IPS-18a (cell line): ENCODE measurements at regions not wholly inside any gene's neighbourhood (a gene's known extent, or its start where the extent isn't known, plus 50 kb on each side); places are given as distances from the start of the nearest gene placed in this dataset.

Source experiments
- H3K27ac ChIP-seq: one replicate; pipeline ENCODE4 v1.5.1; 2013; ENCODE audit warnings: low read length
- H3K27me3 ChIP-seq: one replicate; pipeline ENCODE4 v1.6.1; 2013; ENCODE audit warnings: mild to moderate bottlenecking, low read length; ENCODE audit not compliant: control insufficient read depth, insufficient read depth
- H3K36me3 ChIP-seq: one replicate; pipeline ENCODE4 v1.6.1; 2013; ENCODE audit warnings: low read depth, low read length; ENCODE audit not compliant: control insufficient read depth
- H3K4me1 ChIP-seq: one replicate; pipeline ENCODE4 v1.6.1; 2013; ENCODE audit warnings: low read depth, low read length; ENCODE audit not compliant: control insufficient read depth
- H3K4me3 ChIP-seq: one replicate; pipeline ENCODE4 v1.5.1; 2013; ENCODE audit warnings: low read length
- H3K9ac ChIP-seq: one replicate; pipeline ENCODE4 v1.6.1; 2013; ENCODE audit warnings: mild to moderate bottlenecking, low read length, moderate library complexity
- H3K9me3 ChIP-seq: one replicate; pipeline ENCODE4 v1.6.1; 2013; ENCODE audit warnings: low read depth, low read length; ENCODE audit not compliant: control insufficient read depth

GRCh38 chr14:53464376-53464775, 311.3 kb upstream of the DDHD1 start:
- H3K27ac ChIP-seq = no peak overlapping the region
- no peak overlapping the region for H3K4me3 ChIP-seq
- H3K4me1 ChIP-seq = no peaks in the 10 kb centered on the region

GRCh38 chr14:53462931-53463778, 310.0 kb upstream of the DDHD1 start:
- no peaks in the 10 kb centered on the region for H3K9me3 ChIP-seq
- H3K27ac ChIP-seq = no peak overlapping the region
- no peaks in the 10 kb centered on the region for H3K36me3 ChIP-seq
- no peaks in the 10 kb centered on the region for H3K4me1 ChIP-seq
- H3K4me3 ChIP-seq = no peak overlapping the region
- H3K27me3 ChIP-seq = no peaks in the 10 kb centered on the region
- no peak overlapping the region for H3K9ac ChIP-seq

More at GRCh38 chr14:53464376-53464775, 311.3 kb upstream of the DDHD1 start:
- no peaks in the 10 kb centered on the region for H3K27me3 ChIP-seq
- no peak overlapping the region for H3K9ac ChIP-seq
- H3K36me3 ChIP-seq = no peaks in the 10 kb centered on the region
- H3K9me3 ChIP-seq = no peaks in the 10 kb centered on the region

- no peak overlapping the region for H3K27ac ChIP-seq
- no peaks in the 10 kb centered on the region for H3K4me1 ChIP-seq
- H3K27me3 ChIP-seq = no peaks in the 10 kb centered on the region
- H3K36me3 ChIP-seq = no peaks in the 10 kb centered on the region
- H3K9ac ChIP-seq = no peak overlapping the region
- no peaks in the 10 kb centered on the region for H3K9me3 ChIP-seq
- H3K4me3 ChIP-seq = no peak overlapping the region
These were observed 308.7 kb upstream of the DDHD1 start for GRCh38 chr14:53461858-53462257.

- Histone ChIP-seq H3K4me3 (no peak overlapping the region), H3K36me3 (no peaks in the 10 kb centered on the region), H3K27ac (no peak overlapping the region), H3K9ac (no peak overlapping the region), H3K27me3 (no peaks in the 10 kb centered on the region), H3K4me1 (no peaks in the 10 kb centered on the region), H3K9me3 (no peaks in the 10 kb centered on the region)
These were observed 307.4 kb upstream of the DDHD1 start for GRCh38 chr14:53460544-53460943.

- H3K4me3 ChIP-seq = no peak overlapping the region
- no peak overlapping the region for H3K27ac ChIP-seq
- H3K27me3 ChIP-seq = no peaks in the 10 kb centered on the region
- no peaks in the 10 kb centered on the region for H3K9me3 ChIP-seq
- no peaks in the 10 kb centered on the region for H3K4me1 ChIP-seq
- H3K9ac ChIP-seq = no peak overlapping the region
- no peaks in the 10 kb centered on the region for H3K36me3 ChIP-seq
These were observed 305.3 kb upstream of the DDHD1 start for GRCh38 chr14:53458368-53458814.

- Histone ChIP-seq H3K27ac (no peak overlapping the region), H3K9ac (no peak overlapping the region), H3K27me3 (no peaks in the 10 kb centered on the region), H3K4me1 (no peaks in the 10 kb centered on the region), H3K4me3 (no peak overlapping the region), H3K36me3 (no peaks in the 10 kb centered on the region), H3K9me3 (no peaks in the 10 kb centered on the region)
These were observed 303.8 kb upstream of the DDHD1 start for GRCh38 chr14:53456931-53457330.

- no peak overlapping the region for H3K9ac ChIP-seq
- H3K4me3 ChIP-seq = no peak overlapping the region
- H3K4me1 ChIP-seq = no peaks in the 10 kb centered on the region
- no peak overlapping the region for H3K27ac ChIP-seq
- no peaks in the 10 kb centered on the region for H3K36me3 ChIP-seq
- H3K27me3 ChIP-seq = no peaks in the 10 kb centered on the region
- H3K9me3 ChIP-seq = no peaks in the 10 kb centered on the region
These were observed 299.0 kb upstream of the DDHD1 start for GRCh38 chr14:53452005-53452673.

GRCh38 chr14:53450871-53451270, 297.7 kb upstream of the DDHD1 start:
- Histone ChIP-seq H3K27me3 (no peaks in the 10 kb centered on the region), H3K9ac (no peak overlapping the region), H3K9me3 (no peaks in the 10 kb centered on the region), H3K36me3 (no peaks in the 10 kb centered on the region), H3K27ac (no peak overlapping the region), H3K4me1 (no peaks in the 10 kb centered on the region), H3K4me3 (no peak overlapping the region)

GRCh38 chr14:53448682-53449081, 295.6 kb upstream of the DDHD1 start:
- Histone ChIP-seq H3K9me3 (no peaks in the 10 kb centered on the region), H3K9ac (no peak overlapping the region), H3K36me3 (no peaks in the 10 kb centered on the region), H3K27ac (no peak overlapping the region), H3K4me3 (no peak overlapping the region), H3K27me3 (no peaks in the 10 kb centered on the region), H3K4me1 (no peaks in the 10 kb centered on the region)

GRCh38 chr14:53444677-53445312, 291.7 kb upstream of the DDHD1 start:
- H3K4me3 ChIP-seq = no peak overlapping the region
- H3K9ac ChIP-seq = no peak overlapping the region
- no peaks in the 10 kb centered on the region for H3K9me3 ChIP-seq
- H3K36me3 ChIP-seq = no peaks in the 10 kb centered on the region
- no peaks in the 10 kb centered on the region for H3K4me1 ChIP-seq
- no peak overlapping the region for H3K27ac ChIP-seq
- no peaks in the 10 kb centered on the region for H3K27me3 ChIP-seq

GRCh38 chr14:53441789-53442188, 288.7 kb upstream of the DDHD1 start:
- H3K4me3 ChIP-seq = no peak overlapping the region
- no peaks in the 10 kb centered on the region for H3K9me3 ChIP-seq
- H3K4me1 ChIP-seq = no peaks in the 10 kb centered on the region
- H3K36me3 ChIP-seq = no peaks in the 10 kb centered on the region
- H3K27me3 ChIP-seq = no peaks in the 10 kb centered on the region
- H3K27ac ChIP-seq = no peak overlapping the region
- no peak overlapping the region for H3K9ac ChIP-seq
